ENCODE measurements at regions not wholly inside any gene's neighbourhood (a gene's known extent, or its start where the extent isn't known, plus 50 kb on each side); places are given as distances from the start of the nearest gene placed in this dataset.
"Not testable (repeated sequence)": the region's sequence is repeated elsewhere in the genome, so short reads cannot be mapped to it uniquely, and the experiment has no call there.

DNA sequence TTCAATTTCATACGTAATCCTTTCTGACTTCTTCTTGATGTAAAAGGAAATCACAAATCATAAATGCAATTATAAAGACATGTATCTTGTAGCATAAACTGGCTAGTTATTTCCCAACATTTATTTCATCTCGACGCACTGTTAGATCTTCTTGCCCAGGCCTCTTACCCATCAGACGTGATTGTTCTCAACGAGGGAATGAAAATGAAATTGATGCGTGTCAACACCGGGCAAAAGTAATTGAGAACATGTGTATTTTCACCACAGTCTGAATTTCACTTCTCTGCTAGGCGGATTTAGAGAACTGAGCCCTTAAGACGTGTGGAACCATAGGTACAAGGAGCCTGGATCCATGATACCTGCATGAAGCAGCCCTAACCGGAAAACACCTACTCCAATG lies 519.7 kb downstream of the KCNT2 start:
- no peak for DNase-seq

DNA sequence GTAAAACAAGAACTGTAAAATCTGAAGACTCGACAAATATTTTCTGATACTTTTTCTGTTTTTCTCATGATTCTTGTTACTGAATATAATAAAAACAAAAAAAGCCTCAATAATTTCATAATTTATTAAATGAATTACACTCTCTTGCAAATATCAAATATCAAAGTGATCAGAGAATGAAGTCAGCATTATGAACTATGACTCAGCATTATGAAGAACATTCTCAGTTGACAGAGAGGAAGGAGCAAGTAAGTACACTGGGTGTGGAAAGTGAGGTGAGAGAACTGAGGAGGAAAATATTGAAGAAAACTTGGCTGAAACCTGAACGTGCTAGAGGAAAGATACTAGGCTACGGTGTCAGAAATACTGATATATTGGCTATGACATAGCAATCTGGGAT lies 529.5 kb downstream of the KCNT2 start:
- DNase-seq: no peak

DNA sequence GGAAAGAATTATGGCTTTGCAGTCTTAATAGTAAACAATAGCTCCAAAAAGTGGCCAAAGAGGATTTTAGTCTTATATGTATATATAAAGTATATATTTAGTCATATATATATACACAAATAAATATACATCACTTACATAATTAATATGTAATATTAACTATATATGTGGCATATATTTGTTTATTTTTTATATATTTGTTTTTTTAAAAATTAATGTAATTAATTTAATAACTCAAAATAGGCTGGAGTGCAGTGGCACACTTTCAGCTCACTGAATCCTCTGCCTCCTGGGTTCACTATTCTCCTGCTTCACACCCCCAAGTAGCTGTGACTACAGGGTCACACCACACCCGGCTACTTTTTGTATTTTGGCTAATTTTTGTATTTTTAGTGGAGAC lies 532.6 kb downstream of the KCNT2 start:
- no peak for DNase-seq

DNA sequence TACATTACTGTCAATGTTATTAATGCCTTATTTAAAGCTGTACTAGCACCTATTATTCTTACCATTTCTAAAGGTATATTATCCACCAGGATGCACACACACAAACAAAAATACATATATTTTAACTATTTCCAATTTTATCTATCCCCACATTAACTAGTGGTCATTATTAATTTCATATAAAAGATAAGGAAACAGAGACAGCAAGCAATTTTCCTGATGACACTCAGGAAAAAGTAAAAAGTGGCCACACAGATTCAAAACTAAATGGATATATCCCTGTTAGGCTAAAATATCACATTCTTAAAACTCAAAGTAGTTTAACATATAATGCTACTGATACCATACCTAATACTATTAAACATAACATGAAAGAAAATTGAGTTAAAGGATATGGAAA lies 534.1 kb downstream of the KCNT2 start:
- no peak for DNase-seq

DNA sequence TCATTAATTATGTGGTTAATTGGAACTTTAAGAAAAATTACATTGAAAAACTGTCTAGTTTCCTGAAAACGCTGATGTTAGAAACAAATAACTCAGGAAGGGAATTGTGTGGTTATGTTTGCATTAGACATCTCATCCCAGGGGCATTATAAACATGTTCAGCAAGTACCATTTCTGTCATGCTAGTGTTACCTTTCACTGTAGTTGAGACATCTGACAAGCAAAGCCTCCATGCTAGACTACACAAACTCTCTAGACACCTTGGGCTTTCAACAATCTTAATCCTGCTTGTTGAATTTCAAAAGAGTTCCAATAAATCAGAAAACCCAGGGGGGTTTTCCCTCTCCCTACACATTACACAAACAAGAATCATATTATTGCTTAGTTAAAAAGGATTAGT lies 536.8 kb downstream of the KCNT2 start:
- no peak for DNase-seq

DNA sequence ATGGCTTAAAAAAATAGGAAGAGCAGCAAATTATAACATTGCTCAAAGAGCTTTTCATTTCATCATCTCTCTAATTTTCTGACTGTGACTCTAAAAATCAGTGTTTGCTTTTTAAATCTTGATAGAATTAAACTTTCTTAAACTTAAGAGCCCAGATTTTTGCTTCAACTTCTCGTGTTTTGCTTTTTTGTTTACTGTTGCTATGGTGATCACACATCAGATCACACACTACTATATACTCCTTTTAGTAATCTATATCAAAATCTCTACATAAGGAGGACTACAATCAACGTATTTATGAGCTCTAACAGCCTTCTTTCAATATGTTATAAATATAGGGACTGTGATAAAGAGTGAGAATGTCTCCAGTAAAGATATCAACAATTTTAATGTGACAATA lies 537.3 kb downstream of the KCNT2 start:
- DNase-seq: no peak

DNA sequence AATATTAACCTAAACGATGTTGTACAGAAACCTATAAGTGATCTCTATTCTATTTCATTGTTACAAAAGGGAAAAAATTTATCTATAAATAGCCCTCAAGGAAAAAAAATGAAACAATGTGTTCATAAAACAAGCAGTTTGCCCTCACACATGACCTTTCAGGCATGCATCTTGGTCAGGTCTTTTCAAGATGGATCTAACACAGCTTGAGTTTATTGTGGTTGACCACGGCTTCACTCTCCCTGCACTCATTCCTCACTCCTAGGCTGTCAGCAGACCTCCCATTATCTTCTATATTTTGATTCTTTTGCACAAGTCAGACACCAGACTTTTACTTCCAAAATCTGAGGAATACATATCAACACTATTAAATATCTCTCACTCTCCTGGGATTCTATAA lies 544.3 kb downstream of the KCNT2 start:
- DNase-seq: no peak

DNA sequence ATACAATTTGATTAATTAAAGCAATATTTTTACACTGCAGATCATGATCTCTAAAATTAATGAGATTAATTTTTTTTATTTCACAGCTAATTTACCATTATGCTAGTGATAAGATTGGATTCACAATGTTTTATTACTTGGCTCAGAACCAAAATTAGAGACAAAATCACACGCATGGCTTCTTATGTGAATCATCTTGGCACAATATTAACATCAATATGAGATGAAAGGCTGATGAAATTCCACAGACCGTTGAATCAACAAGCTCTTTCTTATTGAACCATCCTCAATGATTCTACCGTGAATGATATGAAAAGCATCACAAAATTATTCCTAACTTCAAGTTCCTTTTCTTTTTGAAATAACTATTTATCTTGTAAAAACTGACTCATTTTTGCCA lies 544.9 kb downstream of the KCNT2 start:
- DNase-seq: no peak

DNA sequence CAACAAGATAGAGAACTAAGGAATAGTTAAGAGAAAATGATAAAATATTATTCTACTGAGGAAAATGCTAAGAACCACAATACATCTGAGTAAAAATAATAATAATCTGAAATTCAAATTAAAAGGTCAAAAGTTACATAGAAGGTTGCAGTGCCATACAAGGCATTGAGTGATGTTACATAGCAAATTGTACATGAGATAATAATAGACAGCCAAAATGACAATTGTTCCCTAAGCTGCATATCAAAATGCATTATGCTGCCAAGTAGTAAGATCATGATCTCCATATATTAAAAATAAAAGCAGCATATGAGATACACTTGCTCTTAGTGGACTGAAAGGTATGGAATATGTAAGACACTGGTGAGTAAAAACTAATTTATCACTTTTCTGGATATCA lies 547.7 kb downstream of the KCNT2 start:
- DNase-seq: no peak

DNA sequence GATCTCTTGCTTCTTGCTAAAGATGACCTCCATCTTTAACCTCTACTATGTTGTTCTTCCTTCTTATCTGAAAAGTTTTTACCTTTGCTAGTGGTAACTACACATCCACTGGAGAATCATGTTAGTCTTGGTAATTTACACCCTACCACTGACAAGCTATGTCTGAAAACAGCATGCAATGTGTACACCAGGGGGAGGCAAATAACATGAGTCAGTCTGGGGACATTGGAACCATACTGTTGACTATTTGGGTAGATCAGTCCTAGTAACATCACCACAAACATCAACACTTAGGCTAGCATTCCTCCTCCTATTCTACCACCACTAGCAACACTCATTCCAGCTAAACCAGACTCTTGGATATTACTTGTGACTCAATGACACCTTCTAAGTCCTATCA lies 549.0 kb downstream of the KCNT2 start:
- no peak for DNase-seq

DNA sequence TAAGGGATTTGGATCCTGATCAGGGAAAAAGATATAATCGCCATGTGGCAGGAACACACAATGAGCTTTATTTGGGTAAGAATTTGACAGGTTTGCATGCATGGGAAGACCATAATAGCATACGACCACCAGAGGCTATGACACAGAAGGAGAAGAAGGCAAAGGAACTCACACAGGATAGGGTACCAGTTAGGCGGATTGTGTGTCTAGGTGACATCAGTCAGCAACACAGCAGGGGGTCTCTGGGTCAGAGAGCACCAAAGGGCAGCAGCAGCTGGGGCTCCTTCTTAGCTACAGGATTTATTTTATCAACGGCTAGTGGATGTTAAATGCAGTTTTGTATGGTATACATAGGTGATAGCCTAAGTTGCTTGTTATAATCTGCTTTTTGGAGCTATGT lies 551.3 kb downstream of the KCNT2 start:
- no peak for DNase-seq

DNA sequence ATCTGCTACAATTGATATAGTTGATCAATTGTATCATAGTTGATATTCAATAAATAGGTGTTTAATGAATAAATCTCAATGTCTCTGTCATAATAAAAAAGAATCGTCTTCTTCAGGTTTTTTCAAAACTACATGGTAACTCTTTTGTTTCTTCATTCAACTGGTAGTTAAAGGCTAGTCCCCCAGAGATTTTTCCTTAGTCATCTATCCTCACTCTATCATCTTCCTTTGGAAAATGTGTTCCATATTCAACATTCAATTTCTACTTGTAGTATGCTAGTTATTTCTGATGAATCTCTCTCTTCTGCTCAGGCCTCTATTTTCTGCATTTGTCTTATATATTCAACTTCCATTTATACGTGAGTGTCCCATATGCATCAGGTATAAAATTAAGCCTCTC lies 558.8 kb downstream of the KCNT2 start:
- DNase-seq: no peak

DNA sequence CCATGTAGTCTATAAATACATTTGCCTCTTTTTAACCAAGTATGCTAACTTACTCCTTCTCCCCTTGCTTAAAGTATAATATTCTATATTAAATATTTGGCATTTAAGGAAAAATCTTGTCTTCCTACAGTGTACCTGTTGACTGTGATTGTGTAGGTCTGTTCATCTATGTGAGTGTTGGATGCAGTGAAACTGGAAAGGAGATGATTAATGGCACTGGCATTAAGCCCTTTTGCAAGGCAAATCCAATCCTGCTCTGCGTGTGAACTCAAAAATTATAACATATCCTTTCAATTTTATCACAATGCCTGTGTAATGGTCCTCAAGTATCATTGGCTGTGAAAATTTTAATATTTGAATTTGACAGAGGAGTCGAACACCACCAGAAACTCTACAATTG lies 565.0 kb downstream of the KCNT2 start:
- no peak for DNase-seq

DNA sequence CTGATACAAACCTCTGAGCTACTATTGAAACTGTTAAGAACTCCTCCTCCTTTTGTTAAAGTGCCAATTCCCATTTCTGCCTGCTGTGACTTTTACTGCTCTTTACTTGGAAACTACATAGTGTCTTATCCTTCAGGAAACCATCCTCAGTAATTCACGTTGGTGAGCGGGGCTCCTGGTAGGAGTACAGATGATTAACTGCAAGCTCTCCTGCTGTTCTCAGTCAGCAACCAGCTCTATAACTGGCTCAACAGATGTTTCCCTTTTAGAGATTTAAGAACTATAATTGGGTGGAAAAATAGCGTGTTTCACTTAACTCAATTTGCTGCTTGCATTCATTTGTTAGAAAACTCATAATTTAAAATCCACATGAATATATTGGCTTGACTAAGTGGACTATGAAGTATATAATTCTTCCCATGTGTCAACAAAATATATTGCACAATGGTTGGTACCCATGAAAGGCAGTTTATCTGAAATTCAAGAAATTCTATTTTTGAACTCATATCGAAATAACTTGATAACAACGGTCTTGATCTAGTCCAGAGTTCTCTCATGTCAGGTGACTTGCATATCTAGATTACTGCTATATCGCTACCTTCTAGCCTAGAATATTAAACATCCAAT lies 574.0 kb downstream of the KCNT2 start:
- no peak for DNase-seq

DNA sequence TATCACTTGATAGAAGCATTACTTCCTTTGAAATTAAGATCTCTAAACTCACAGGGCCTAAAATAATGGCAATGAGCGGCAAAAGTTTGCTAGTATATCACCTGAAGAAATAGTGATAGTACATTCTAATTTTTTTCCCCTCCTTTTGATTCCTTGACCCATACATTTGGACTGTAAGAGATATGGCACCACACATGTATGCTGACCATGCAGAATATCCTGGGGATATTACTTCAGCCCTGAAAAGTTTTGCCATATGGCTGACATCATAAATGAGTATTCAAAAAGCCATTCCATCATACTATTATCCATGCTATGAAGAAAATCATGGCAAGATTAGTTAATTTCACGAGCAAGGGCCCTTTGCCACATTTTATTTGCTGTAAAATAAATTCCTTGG lies 576.9 kb downstream of the KCNT2 start:
- DNase-seq: not testable (repeated sequence)

DNA sequence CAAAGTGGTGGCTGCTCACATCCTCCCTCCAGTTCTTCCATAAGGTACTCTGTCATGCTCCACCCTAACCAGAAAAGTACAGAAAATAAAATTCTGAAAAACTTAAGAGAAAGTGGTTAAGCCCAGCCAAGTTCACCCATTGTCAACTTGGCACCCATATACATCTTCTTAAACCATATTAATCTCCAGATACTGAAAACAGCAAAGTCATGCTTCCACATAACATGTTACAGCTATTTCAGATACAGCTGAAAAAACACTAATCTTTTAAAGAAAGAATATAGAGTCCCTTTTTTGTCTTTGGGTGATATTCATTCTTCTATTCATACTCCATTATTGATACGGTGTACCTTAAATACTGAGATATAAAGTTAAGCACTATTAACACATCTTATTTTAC lies 577.8 kb downstream of the KCNT2 start:
- no peak for DNase-seq

DNA sequence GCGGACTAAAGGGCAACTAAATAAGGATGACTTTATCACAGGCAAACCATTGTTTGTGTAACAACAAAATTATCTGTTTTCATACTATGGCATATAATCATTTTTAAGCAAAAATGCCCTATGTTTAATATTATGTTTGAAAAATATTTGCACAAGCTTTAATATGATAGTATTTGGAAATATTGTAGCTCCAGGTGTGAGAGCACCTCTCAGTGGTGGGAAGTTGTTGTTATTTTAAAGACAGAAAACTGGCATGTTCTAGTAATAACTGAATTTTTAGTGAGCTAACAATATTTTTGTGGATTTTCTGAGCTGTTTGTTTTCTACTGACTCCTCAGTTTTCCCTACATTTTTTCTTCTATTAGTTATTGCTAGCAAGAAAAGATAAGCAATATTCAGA lies 578.8 kb downstream of the KCNT2 start:
- no peak for DNase-seq

DNA sequence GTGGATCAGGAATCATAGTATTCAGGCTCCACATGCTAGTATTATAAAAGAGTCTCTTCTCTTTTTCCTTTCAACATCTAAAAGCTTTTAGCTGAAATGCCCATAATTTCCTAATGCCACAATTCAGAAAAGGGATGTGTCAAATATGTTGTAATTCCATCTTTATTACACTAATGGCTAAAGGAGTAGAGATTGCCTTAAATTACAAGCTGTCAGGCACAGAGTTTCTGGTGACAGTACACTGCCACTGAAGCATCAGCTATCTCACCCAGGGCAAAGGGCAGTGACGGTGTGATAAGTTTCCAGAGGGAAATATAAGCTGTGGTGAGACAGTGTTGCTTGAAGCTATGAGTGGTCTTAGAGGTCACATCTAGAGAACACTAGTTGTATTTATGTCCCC lies 581.1 kb downstream of the KCNT2 start:
- DNase-seq: no peak

DNA sequence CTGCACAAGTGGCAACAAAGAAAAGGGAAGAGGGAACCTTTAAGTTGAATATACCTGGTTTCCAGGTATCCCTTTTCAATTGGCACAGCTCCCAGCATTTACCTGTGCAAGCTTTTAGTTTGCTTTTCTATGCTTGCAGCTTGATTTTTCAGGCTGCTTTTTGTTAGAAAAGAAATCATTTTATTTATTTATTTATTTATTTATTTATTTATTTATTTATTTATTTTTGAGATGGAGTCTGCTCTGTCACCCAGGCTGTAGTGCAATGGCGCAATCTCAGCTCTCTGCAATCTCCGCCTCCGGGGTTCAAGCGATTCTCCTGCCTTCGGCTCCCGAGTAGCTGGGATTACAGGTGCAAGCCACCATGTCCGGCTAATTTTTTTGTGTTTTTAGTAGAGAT lies 587.1 kb downstream of the KCNT2 start:
- DNase-seq: not testable (repeated sequence)

DNA sequence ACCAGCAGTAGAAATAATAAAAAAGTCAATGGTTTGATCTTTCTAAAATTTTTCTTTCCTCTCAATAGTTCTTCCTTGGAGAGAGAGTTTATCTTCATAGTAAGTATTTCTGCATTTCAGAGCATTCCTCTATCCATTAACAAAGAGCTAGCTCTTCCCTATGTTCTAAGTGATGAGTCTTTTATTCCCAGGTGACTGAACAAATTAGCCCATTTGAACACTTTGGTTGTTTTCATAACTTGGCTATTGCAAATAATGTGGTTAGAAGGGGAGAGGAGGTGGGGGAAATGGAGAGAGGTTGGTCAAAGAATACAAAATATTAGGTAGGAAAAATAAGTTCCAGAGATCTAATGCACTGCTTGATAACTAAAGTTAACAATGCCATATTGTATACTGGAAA lies 598.9 kb downstream of the KCNT2 start:
- DNase-seq: no peak

DNA sequence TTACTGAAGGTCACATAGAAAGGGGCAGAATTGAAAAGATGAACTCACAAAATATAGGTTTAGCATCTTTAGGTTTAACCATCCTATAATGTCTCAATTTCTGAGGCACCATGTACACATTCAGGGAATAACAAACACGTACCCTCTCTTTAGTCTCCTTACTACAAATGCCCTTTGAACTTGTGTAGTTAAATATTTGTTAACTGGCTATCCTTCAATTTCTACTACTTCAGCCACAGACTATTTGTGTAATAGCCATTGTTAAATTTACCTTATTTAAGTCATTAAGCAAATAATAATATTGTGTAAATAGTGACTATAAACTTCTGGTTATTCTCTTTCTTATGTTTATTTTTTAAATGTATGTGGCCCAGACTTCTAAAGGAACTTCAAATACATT lies 600.5 kb downstream of the KCNT2 start:
- no peak for DNase-seq

DNA sequence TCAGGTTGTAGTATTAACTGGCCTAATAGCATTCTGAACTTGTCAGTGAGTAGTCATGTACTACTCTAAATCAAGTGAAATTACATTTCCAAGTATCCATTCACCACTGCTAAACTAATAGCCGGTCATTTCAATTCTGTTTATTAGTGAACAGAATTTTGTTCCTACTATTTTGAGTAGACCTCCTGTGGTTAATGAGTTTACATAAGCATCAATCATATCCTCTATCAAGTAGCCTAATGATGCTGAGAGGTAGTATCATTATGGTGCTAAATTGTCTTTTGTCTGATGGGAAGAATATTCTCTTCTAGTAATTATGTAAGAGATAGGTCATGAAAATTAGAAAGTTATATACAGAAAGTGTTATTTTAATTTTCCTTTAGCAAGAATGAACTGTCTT lies 602.8 kb downstream of the KCNT2 start:
- DNase-seq: no peak

DNA sequence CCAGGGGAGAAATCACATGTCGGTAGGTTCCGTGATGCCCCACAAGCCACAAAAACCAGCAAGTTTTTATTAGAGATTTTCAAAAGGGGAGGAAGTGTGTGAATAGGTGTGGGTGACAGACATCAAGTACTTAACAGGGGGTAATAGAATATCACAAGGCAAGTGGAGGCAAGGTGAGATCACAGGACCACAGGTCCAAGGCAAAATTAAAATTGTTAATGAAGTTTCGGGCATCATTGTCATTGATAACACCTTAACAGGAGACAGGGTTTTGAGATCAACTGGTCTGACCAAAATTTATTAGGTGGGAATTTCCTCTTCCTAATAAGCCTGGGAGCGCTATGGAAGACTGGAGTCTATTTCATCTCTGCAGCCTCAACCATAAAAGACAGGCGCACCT lies 603.9 kb downstream of the KCNT2 start:
- DNase-seq: not testable (repeated sequence)

DNA sequence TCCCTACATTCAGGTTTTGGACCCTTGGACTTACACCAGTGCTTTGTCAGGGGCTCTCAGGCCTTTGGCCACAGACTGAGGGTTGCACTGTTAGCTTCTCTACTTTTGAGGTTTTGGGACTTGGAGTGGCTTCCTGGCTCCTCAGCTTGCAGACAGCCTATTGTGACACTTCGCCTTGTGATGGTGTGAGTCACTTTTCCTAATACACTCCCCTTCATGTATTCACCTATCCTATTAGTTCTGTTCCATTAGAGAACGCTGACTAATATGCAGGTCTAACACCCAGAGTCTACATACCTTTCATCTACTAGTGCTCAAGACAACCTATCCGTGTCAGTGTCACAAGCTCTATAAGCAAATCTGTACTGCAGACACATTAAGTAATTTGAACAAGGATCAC lies 605.3 kb downstream of the KCNT2 start:
- no peak for DNase-seq

DNA sequence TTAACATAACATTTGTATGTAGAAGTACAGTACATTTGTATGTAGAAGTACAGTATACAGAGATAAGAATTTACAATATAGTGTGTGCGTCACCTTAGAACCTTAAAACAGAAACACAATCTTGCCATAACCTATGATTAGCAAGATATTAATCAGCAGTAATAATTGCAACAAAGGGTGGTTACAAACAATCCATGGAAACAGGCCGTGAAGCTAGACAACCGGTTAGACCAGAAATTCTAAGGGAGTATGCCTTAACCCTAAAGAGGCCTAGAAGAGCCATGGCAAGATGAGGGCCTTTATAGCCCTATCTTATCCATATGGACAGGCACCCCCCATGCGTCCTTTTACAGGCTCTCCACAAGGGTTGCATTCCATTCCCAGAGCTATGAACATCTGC lies 605.9 kb downstream of the KCNT2 start:
- not testable (repeated sequence) for DNase-seq

DNA sequence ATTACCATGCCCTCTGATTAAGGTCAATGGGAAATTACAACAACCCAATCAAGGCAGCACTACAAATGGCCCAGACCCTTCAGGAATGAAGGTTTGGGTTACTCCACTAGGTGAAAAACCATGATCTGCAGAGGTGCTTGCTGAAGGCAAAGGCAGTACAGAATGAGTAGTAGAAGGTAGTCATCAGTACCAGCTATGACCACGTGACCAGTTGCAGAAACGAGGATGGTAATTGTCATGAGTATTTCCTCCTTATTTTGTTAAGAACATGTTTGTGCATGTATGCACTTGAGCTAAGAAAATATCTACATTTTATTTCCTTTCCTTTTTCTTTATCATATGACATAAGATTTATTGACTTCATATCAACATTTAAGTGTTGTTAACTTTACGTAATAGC lies 607.1 kb downstream of the KCNT2 start:
- no peak for DNase-seq
